HEK293T (cell line): ENCODE measurements at regions not wholly inside any gene's neighbourhood (a gene's known extent, or its start where the extent isn't known, plus 50 kb on each side); places are given as distances from the start of the nearest gene placed in this dataset.

Experiments used
- CTCF ChIA-PET: fragments of 350-600 bp; formaldehyde crosslinking; extraction: SDS; loops from one replicate; lab custom pipeline; 2021; ENCODE audit warnings: antibody characterized with exemption, inconsistent platforms; lab: Yijun Ruan, JAX
- POLR2A ChIA-PET: fragments of 350-600 bp; formaldehyde crosslinking; extraction: SDS; loops from one replicate; lab custom pipeline; 2020; ENCODE audit warnings: antibody characterized with exemption, inconsistent platforms; lab: Yijun Ruan, JAX
- DNase-seq: peaks from one replicate; pipeline ENCODE4 v3.0.0; 2012; ENCODE audit warnings: mixed read lengths; ENCODE audit errors: extremely low spot score
- ARNT ChIP-seq: fragments of 450-650 bp; IDR thresholded peaks from 2 replicates; pipeline ENCODE4 v1.6.1; 2017; ENCODE audit warnings: mild to moderate bottlenecking
- BHLHE40 ChIP-seq: fragments of 450-650 bp; IDR thresholded peaks from 2 replicates; pipeline ENCODE4 v1.6.1; 2016; ENCODE audit warnings: mild to moderate bottlenecking, moderate library complexity, borderline replicate concordance
- CTBP1 ChIP-seq: fragments of 450-650 bp; IDR thresholded peaks from 2 replicates; pipeline ENCODE4 v1.6.1; 2016; ENCODE audit warnings: borderline replicate concordance
- ELF4 ChIP-seq: fragments of 450-650 bp; IDR thresholded peaks from 2 replicates; pipeline ENCODE4 v1.6.1; 2017; ENCODE audit warnings: antibody characterized with exemption
- FOXA1 ChIP-seq: fragments of 450-650 bp; IDR thresholded peaks from 2 replicates; pipeline ENCODE4 v1.6.1; 2016; ENCODE audit warnings: mild to moderate bottlenecking
- FOXK2 ChIP-seq: fragments of 450-650 bp; IDR thresholded peaks from 2 replicates; pipeline ENCODE4 v1.6.1; 2016; ENCODE audit warnings: mild to moderate bottlenecking
- FOXM1 ChIP-seq: fragments of 450-650 bp; IDR thresholded peaks from 2 replicates; pipeline ENCODE4 v1.6.1; 2017; ENCODE audit warnings: mild to moderate bottlenecking, borderline replicate concordance
- HDGF ChIP-seq: fragments of 450-650 bp; IDR thresholded peaks from 2 replicates; pipeline ENCODE4 v1.6.1; 2017; ENCODE audit warnings: antibody characterized with exemption, borderline replicate concordance
- L3MBTL2 ChIP-seq: fragments of 450-650 bp; conservative IDR thresholded peaks from 2 replicates; pipeline ENCODE4 v1.6.1; 2016; ENCODE audit warnings: mild to moderate bottlenecking
- LEF1 ChIP-seq: fragments of 450-650 bp; IDR thresholded peaks from 2 replicates; pipeline ENCODE4 v1.6.1; 2017; ENCODE audit warnings: mild to moderate bottlenecking, borderline replicate concordance
- NFRKB ChIP-seq: fragments of 450-650 bp; IDR thresholded peaks from 2 replicates; pipeline ENCODE4 v1.6.1; 2016; ENCODE audit warnings: mild to moderate bottlenecking, moderate library complexity
- SP1 ChIP-seq: fragments of 450-650 bp; IDR thresholded peaks from 2 replicates; pipeline ENCODE4 v1.6.1; 2017
- SUZ12 ChIP-seq: fragments of 450-650 bp; IDR thresholded peaks from 2 replicates; pipeline ENCODE4 v1.6.1; 2016; ENCODE audit warnings: mild to moderate bottlenecking
- TARDBP ChIP-seq: fragments of 450-650 bp; IDR thresholded peaks from 2 replicates; pipeline ENCODE4 v1.6.1; 2016
- ZNF384 ChIP-seq: fragments of 450-650 bp; IDR thresholded peaks from 2 replicates; pipeline ENCODE4 v1.6.1; 2016
- TF ChIP-seq, protein P1 (sequence below): fragments of 450-650 bp; IDR thresholded peaks from 2 replicates; pipeline ENCODE4 v1.6.1; 2016

GRCh38 chr2:37812414-37812813, 112.7 kb upstream of the RMDN2 start:
- no peak for DNase-seq
- ChIA-PET CTCF (interaction anchor here (1.6 kb wide), 1 partner anchor 65 kb away, joined by 4 read pairs; no protein-coding TSS in a partner anchor), POLR2A (no interaction called here)
- TF ChIP-seq ZNF384 (no peak), CTBP1 (no peak), L3MBTL2 (no peak), HDGF (no peak), BHLHE40 (no peak), ARNT (no peak), TARDBP (no peak), ELF4 (no peak)

- ChIA-PET CTCF (interaction anchor here (1.6 kb wide), 1 partner anchor 64 kb away, joined by 4 read pairs; no protein-coding TSS in a partner anchor), POLR2A (no interaction called here)
- no peak for DNase-seq
- TF ChIP-seq ELF4 (no peak), TARDBP (no peak), BHLHE40 (no peak), ARNT (no peak), NFRKB (no peak), CTBP1 (no peak), L3MBTL2 (no peak), ZNF384 (no peak), HDGF (no peak), SUZ12 (no peak), LEF1 (no peak)
- TF ChIP-seq, protein P1, sequence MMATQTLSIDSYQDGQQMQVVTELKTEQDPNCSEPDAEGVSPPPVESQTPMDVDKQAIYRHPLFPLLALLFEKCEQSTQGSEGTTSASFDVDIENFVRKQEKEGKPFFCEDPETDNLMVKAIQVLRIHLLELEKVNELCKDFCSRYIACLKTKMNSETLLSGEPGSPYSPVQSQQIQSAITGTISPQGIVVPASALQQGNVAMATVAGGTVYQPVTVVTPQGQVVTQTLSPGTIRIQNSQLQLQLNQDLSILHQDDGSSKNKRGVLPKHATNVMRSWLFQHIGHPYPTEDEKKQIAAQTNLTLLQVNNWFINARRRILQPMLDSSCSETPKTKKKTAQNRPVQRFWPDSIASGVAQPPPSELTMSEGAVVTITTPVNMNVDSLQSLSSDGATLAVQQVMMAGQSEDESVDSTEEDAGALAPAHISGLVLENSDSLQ, result no peak
These were observed 112.0 kb upstream of the RMDN2 start for GRCh38 chr2:37812941-37813730.

- TF ChIP-seq ARNT, result no peak
- TF ChIP-seq FOXK2, result no peak
- TF ChIP-seq BHLHE40, result no peak
- DNase-seq, result no peak
- ChIA-PET CTCF (interaction anchor here (0.7 kb wide), 1 partner anchor 12 kb away, joined by 3 read pairs; no protein-coding TSS in a partner anchor), POLR2A (no interaction called here)
These were observed 109.1 kb upstream of the RMDN2 start for GRCh38 chr2:37816036-37816435.

GRCh38 chr2:37816686-37817085, 108.4 kb upstream of the RMDN2 start:
- ChIA-PET POLR2A (no interaction called here), CTCF (no interaction called here)
- no peak for TF ChIP-seq ELF4
- TF ChIP-seq LEF1, result no peak
- TF ChIP-seq TARDBP, result no peak
- no peak for TF ChIP-seq HDGF
- TF ChIP-seq L3MBTL2, result no peak
- TF ChIP-seq, protein P1, result no peak
- TF ChIP-seq SUZ12, result no peak
- TF ChIP-seq FOXM1, result no peak
- no peak for TF ChIP-seq BHLHE40
- no peak for TF ChIP-seq CTBP1
- TF ChIP-seq ARNT, result no peak
- TF ChIP-seq FOXA1, result no peak
- no peak for TF ChIP-seq FOXK2
- no peak for DNase-seq

- ChIA-PET POLR2A (interaction anchor here (1.0 to 1.7 kb wide), 2 partner anchors 9 to 147 kb away, joined by 4 to 6 read pairs; no protein-coding TSS in a partner anchor), CTCF (no interaction called here)
- DNase-seq, result no peak
- TF ChIP-seq FOXA1, result no peak
These were observed 105.9 kb upstream of the RMDN2 start for GRCh38 chr2:37819186-37819585.

GRCh38 chr2:37820471-37820986, 104.6 kb upstream of the RMDN2 start:
- no peak for DNase-seq
- CTCF ChIA-PET, result no interaction called here
- POLR2A ChIA-PET, result no interaction called here
- TF ChIP-seq FOXK2 (no peak), FOXA1 (no peak), L3MBTL2 (no peak), LEF1 (no peak), ELF4 (no peak), NFRKB (no peak), BHLHE40 (no peak), FOXM1 (no peak), ARNT (no peak), HDGF (no peak), TARDBP (no peak), SP1 (no peak), CTBP1 (no peak), SUZ12 (no peak), ZNF384 (no peak)
- TF ChIP-seq, protein P1, result no peak

DNA sequence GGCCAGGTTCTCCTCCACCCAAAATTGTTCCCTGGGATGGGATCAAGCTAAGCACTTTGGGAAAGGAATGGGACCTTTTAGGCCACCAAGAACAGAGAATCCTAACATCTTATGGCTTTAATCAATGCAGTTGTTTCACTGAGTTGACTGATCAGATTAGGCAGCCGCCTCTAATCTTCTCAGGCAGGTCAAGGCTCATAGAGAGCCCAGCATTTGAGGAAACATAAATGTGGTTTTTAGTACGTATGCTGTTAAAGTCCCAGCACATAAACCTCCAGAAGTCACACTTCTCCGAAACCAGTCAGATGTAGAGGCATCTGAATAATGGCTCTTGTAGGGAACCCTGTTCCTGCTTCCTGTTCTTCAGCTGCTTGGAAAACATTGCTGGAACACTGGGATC, 99.5 kb upstream of the RMDN2 start:
- POLR2A ChIA-PET, result no interaction called here
- CTCF ChIA-PET, result no interaction called here
- DNase-seq, result no peak
- TF ChIP-seq FOXK2 (no peak), CTBP1 (no peak), ARNT (no peak), NFRKB (no peak), HDGF (no peak), SP1 (no peak), LEF1 (no peak), L3MBTL2 (no peak), TARDBP (no peak), ELF4 (no peak), ZNF384 (no peak), FOXA1 (no peak), BHLHE40 (no peak), SUZ12 (no peak)
- TF ChIP-seq, protein P1, result no peak
